ENCODE measurements at regions not wholly inside any gene's neighbourhood (a gene's known extent, or its start where the extent isn't known, plus 50 kb on each side); places are given as distances from the start of the nearest gene placed in this dataset.

DNA sequence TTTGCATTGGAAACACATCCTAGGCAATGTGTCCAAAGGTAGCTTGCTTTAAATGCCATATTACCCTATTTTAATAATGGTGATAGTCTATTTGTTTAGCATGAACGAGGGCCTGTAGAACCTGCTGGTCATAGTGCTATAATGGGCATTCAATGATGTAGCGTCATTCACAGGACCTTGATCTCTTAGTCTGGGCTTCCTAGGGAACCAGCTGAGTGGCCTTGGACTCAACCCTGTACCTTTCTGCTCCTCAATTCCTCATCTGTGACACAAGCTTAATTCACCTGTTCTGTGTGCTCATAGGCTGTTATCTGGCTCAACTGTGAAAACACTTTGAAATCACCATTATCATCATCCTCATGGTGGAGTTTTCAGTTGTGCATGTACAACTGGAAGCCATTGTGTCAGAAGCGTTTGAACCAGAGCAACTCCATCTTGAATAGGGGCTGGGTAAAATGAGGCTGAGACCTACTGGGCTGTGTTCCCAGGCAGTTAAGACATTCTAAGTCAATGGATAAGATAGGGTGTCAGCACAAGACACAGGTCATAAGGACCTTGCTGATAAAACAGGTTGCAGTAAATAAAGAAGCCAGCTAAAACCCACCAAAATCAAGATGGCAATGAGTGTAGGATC is 346.8 kb upstream of the KLF3 start (continued):
- TF ChIP-seq PPARD (CRISPR knock-in tag; IDR thresholded peaks at IDR 0.05) (0 out of 2 replicates have a peak, but pooled peaks have one; percentile 50), ZNF57 (CRISPR knock-in tag; IDR thresholded peaks at IDR 0.05) (no peak), ZNF146 (CRISPR knock-in tag; IDR thresholded peaks at IDR 0.05; ENCODE audit: unreplicated experiment) (no peak), NFIC (IDR thresholded peaks at IDR 0.05) (no peak), EWSR1 (IDR thresholded peaks at IDR 0.05; ENCODE audit: borderline replicate concordance, low read depth, partially characterized antibody) (no peak), CBX2 (IDR thresholded peaks at IDR 0.05; ENCODE audit: insufficient read depth, low read length, poor library complexity, severe bottlenecking) (no peak), ZC3H4 (CRISPR knock-in tag; IDR thresholded peaks at IDR 0.05; ENCODE audit: borderline replicate concordance) (no peak), ZNF134 (CRISPR knock-in tag; conservative IDR thresholded peaks at IDR 0.05) (no peak), ADNP (tag; IDR thresholded peaks at IDR 0.05) (no peak), ZNF133 (CRISPR knock-in tag; IDR thresholded peaks at IDR 0.05) (peak; percentile 58; the same call in 1 of the 2 replicates), HDAC1 (IDR thresholded peaks at IDR 0.05) (no peak), TGIF2 (CRISPR knock-in tag; IDR thresholded peaks at IDR 0.05) (no peak), PHTF2 (CRISPR knock-in tag; IDR thresholded peaks at IDR 0.05) (peak; percentile 74; the same call in 1 of the 2 replicates), ZNF780A (CRISPR knock-in tag; IDR thresholded peaks at IDR 0.05) (no peak), BACH1 (tag; IDR thresholded peaks at IDR 0.05) (peak; percentile 53), MCM7 (IDR thresholded peaks at IDR 0.05) (no peak), KHSRP (IDR thresholded peaks at IDR 0.05) (no peak), HNRNPH1 (optimal IDR thresholded peaks at IDR 0.05; ENCODE audit: low read depth, low read length) (no peak), MTA1 (IDR thresholded peaks at IDR 0.05; ENCODE audit: borderline replicate concordance) (no peak), ZNF507 (tag; conservative IDR thresholded peaks at IDR 0.05) (no peak)
- TF ChIP-seq, protein P1, sequence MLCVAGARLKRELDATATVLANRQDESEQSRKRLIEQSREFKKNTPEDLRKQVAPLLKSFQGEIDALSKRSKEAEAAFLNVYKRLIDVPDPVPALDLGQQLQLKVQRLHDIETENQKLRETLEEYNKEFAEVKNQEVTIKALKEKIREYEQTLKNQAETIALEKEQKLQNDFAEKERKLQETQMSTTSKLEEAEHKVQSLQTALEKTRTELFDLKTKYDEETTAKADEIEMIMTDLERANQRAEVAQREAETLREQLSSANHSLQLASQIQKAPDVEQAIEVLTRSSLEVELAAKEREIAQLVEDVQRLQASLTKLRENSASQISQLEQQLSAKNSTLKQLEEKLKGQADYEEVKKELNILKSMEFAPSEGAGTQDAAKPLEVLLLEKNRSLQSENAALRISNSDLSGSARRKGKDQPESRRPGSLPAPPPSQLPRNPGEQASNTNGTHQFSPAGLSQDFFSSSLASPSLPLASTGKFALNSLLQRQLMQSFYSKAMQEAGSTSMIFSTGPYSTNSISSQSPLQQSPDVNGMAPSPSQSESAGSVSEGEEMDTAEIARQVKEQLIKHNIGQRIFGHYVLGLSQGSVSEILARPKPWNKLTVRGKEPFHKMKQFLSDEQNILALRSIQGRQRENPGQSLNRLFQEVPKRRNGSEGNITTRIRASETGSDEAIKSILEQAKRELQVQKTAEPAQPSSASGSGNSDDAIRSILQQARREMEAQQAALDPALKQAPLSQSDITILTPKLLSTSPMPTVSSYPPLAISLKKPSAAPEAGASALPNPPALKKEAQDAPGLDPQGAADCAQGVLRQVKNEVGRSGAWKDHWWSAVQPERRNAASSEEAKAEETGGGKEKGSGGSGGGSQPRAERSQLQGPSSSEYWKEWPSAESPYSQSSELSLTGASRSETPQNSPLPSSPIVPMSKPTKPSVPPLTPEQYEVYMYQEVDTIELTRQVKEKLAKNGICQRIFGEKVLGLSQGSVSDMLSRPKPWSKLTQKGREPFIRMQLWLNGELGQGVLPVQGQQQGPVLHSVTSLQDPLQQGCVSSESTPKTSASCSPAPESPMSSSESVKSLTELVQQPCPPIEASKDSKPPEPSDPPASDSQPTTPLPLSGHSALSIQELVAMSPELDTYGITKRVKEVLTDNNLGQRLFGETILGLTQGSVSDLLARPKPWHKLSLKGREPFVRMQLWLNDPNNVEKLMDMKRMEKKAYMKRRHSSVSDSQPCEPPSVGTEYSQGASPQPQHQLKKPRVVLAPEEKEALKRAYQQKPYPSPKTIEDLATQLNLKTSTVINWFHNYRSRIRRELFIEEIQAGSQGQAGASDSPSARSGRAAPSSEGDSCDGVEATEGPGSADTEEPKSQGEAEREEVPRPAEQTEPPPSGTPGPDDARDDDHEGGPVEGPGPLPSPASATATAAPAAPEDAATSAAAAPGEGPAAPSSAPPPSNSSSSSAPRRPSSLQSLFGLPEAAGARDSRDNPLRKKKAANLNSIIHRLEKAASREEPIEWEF (CRISPR knock-in tag; IDR thresholded peaks at IDR 0.05), result peak; percentile 46; the same call in 1 of the 2 replicates
- TF ChIP-seq, protein P2, sequence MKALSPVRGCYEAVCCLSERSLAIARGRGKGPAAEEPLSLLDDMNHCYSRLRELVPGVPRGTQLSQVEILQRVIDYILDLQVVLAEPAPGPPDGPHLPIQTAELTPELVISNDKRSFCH (CRISPR knock-in tag; IDR thresholded peaks at IDR 0.05), result no peak
- TF ChIP-seq, protein P2 (tag; IDR thresholded peaks at IDR 0.05), result peak; percentile 96
- TF ChIP-seq, protein P3, sequence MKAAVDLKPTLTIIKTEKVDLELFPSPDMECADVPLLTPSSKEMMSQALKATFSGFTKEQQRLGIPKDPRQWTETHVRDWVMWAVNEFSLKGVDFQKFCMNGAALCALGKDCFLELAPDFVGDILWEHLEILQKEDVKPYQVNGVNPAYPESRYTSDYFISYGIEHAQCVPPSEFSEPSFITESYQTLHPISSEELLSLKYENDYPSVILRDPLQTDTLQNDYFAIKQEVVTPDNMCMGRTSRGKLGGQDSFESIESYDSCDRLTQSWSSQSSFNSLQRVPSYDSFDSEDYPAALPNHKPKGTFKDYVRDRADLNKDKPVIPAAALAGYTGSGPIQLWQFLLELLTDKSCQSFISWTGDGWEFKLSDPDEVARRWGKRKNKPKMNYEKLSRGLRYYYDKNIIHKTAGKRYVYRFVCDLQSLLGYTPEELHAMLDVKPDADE (conservative IDR thresholded peaks at IDR 0.05; ENCODE audit: control insufficient read depth, low read depth, low read length), result no peak

Data from K562 (cell line).